OCI-LY3 (cell line): ENCODE measurements at regions not wholly inside any gene's neighbourhood (a gene's known extent, or its start where the extent isn't known, plus 50 kb on each side); places are given as distances from the start of the nearest gene placed in this dataset.

Source experiments
- H2AFZ ChIP-seq: fragments of 200-600, 300-600 bp; shearing (Covaris generic); 2 replicates; pipeline ENCODE4 v1.6.0; 2014; ENCODE audit warnings: antibody characterized with exemption, low read depth, low read length
- H3K27ac ChIP-seq: fragments of 200-600, 300-600 bp; sonication (generic); 2 replicates; pipeline ENCODE4 v1.5.1; 2014; ENCODE audit warnings: mild to moderate bottlenecking, low read length, moderate library complexity, mixed read lengths
- H3K27me3 ChIP-seq: fragments of 200-600, 300-600 bp; sonication (generic); 2 replicates; pipeline ENCODE4 v1.6.1; 2014; ENCODE audit warnings: low read depth, low read length, mixed read lengths
- H3K36me3 ChIP-seq: fragments of 200-600, 300-600 bp; sonication (generic); replicated peaks from 2 replicates; pipeline ENCODE3; 2014; ENCODE audit warnings: low read depth, low read length, mixed read lengths
- H3K4me1 ChIP-seq: fragments of 300-600, 200-600 bp; sonication (generic); 2 replicates; pipeline ENCODE4 v1.6.1; 2014; ENCODE audit warnings: low read length, mixed read lengths
- H3K4me2 ChIP-seq: fragments of 200-600, 300-600 bp; sonication (generic); 2 replicates; pipeline ENCODE4 v1.6.1; 2014; ENCODE audit warnings: low read length, mixed read lengths
- H3K4me3 ChIP-seq: fragments of 300-600, 200-600 bp; sonication (generic); 2 replicates; pipeline ENCODE4 v1.5.1; 2014; ENCODE audit warnings: antibody characterized with exemption, mild to moderate bottlenecking, low read length, moderate library complexity
- H3K79me2 ChIP-seq: fragments of 300-600, 200-600 bp; shearing (Covaris generic); 2 replicates; pipeline ENCODE4 v1.6.1; 2014; ENCODE audit warnings: mild to moderate bottlenecking, low read length, mixed read lengths
- H3K9ac ChIP-seq: fragments of 300-600, 200-600 bp; shearing (Covaris generic); 2 replicates; pipeline ENCODE4 v1.6.0; 2014; ENCODE audit warnings: mild to moderate bottlenecking, low read length, moderate library complexity
- H3K9me3 ChIP-seq: fragments of 200-600, 300-600 bp; shearing (Covaris generic); 2 replicates; pipeline ENCODE4 v1.6.1; 2014; ENCODE audit warnings: low read length, mixed read lengths; ENCODE audit not compliant: insufficient read depth
- H4K20me1 ChIP-seq: fragments of 200-600, 300-600 bp; sonication (generic); 2 replicates; pipeline ENCODE4 v1.6.1; 2016; ENCODE audit warnings: low read length, mixed read lengths; ENCODE audit not compliant: insufficient read depth
- CTCF ChIP-seq: fragments of 200-600, 300-600 bp; sonication (generic); IDR thresholded peaks from 2 replicates; pipeline ENCODE4 v1.5.1; 2014; ENCODE audit warnings: antibody characterized with exemption, low read length, low read depth
- EZH2phosphoT487 ChIP-seq: fragments of 200-600 bp; shearing (Covaris generic); IDR thresholded peaks from 2 replicates; pipeline ENCODE4 v1.6.1; 2018; ENCODE audit warnings: antibody characterized with exemption, mixed run types, low read depth

DNA sequence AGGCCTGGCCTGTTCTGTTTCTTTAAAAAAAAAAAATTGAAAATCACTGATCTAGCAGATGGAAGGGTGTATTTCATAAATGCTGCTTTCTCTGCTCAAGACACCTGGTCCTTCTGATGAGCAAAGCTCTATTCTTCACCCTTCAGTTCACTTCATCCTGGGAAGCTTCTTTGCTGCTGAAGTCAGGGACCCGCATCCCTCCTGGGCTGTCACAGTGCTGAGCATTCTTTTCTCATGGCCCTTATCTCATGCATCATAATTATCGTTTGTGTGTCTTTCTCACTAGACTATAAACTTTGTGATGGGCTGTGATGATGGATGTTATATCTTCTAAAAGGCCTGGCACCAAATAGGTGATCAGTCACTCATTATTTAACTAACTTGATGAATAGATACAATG lies 461.0 kb downstream of the GADD45G start:
- H3K27me3 ChIP-seq: peaks cover 26% of the 10 kb centered on the region
- no peaks in the 10 kb centered on the region for H3K4me1 ChIP-seq

GRCh38 chr9:90069085-90069484 lies 464.3 kb downstream of the GADD45G start:
- H3K36me3 ChIP-seq: no peaks in the 10 kb centered on the region
- no peak overlapping the region for H3K27ac ChIP-seq
- H3K4me3 ChIP-seq: no peak overlapping the region
- no peak overlapping the region for H3K4me2 ChIP-seq
- H3K4me1 ChIP-seq: no peaks in the 10 kb centered on the region
- H3K27me3 ChIP-seq: peaks cover 42% of the 10 kb centered on the region
- H3K9ac ChIP-seq: no peak overlapping the region
- H4K20me1 ChIP-seq: no peaks in the 10 kb centered on the region
- TF ChIP-seq EZH2phosphoT487 (no peak), CTCF (no peak)
- H3K9me3 ChIP-seq: no peaks in the 10 kb centered on the region
- H3K79me2 ChIP-seq: no peaks in the 10 kb centered on the region
- H2AFZ ChIP-seq: no peak overlapping the region

More for the DNA sequence above, 461.0 kb downstream of the GADD45G start:
- Histone ChIP-seq H2AFZ (no peak overlapping the region), H3K9me3 (no peaks in the 10 kb centered on the region), H4K20me1 (no peaks in the 10 kb centered on the region), H3K36me3 (no peaks in the 10 kb centered on the region), H3K4me3 (no peak overlapping the region), H3K79me2 (no peaks in the 10 kb centered on the region), H3K27ac (no peak overlapping the region), H3K9ac (no peak overlapping the region), H3K4me2 (no peak overlapping the region)
- TF ChIP-seq EZH2phosphoT487: no peak
- TF ChIP-seq CTCF: no peak

DNA sequence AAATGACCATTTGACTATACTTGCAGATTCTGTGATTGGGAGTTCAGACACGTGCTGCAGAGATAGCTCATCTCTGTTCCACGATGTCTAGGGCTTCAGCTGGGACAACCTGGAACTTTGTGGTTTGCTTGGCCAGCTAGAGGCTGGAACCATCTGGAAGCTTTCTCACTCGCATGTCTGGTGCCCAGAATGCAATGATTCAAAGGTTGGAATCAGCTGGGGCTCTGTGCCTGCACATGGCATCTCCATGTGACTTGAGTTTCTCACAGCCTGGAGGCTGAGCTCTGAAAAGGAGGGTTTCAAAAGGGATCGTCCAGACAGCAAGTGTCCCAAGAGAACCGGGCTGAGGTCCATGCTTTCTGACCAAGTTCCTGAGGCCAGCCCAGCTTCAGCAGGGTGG lies 465.2 kb downstream of the GADD45G start:
- Histone ChIP-seq H3K27me3 (peaks cover 50% of the 10 kb centered on the region), H3K27ac (no peak overlapping the region), H3K9me3 (no peaks in the 10 kb centered on the region), H3K4me1 (no peaks in the 10 kb centered on the region), H3K79me2 (no peaks in the 10 kb centered on the region), H3K4me2 (no peak overlapping the region), H4K20me1 (no peaks in the 10 kb centered on the region), H3K4me3 (no peak overlapping the region), H3K9ac (no peak overlapping the region), H3K36me3 (no peaks in the 10 kb centered on the region), H2AFZ (no peak overlapping the region)
- no peak for TF ChIP-seq EZH2phosphoT487
- TF ChIP-seq CTCF: no peak

- Histone ChIP-seq H4K20me1 (no peaks in the 10 kb centered on the region), H3K27ac (no peak overlapping the region), H3K27me3 (peaks cover 53% of the 10 kb centered on the region), H3K79me2 (no peaks in the 10 kb centered on the region), H3K9me3 (no peaks in the 10 kb centered on the region), H3K36me3 (no peaks in the 10 kb centered on the region), H2AFZ (no peak overlapping the region), H3K4me1 (no peaks in the 10 kb centered on the region), H3K9ac (no peak overlapping the region), H3K4me2 (no peak overlapping the region), H3K4me3 (no peak overlapping the region)
- TF ChIP-seq CTCF: no peak
- TF ChIP-seq EZH2phosphoT487: no peak
These were observed 465.7 kb downstream of the GADD45G start for GRCh38 chr9:90070469-90070868.
